SK-N-SH (cell line): ENCODE measurements at regions not wholly inside any gene's neighbourhood (a gene's known extent, or its start where the extent isn't known, plus 50 kb on each side); places are given as distances from the start of the nearest gene placed in this dataset.

Experiments
- CTCF ChIP-seq: fragments of 200-600 bp; sonication (generic); IDR thresholded peaks from 2 replicates; pipeline ENCODE4 v1.6.1; 2017; ENCODE audit warnings: antibody characterized with exemption, mild to moderate bottlenecking, moderate library complexity
- FOXJ3 ChIP-seq: sonication (generic); formaldehyde crosslinking; IDR thresholded peaks from 2 replicates; pipeline ENCODE4 v1.5.1; 2020; ENCODE audit warnings: mild to moderate bottlenecking, missing genetic modification reagents
- FOXM1 ChIP-seq: IDR thresholded peaks from 2 replicates; pipeline ENCODE4 v1.4.0; 2012; ENCODE audit warnings: low read depth, mild to moderate bottlenecking
- NFIC ChIP-seq: IDR thresholded peaks from 2 replicates; pipeline ENCODE4 v1.4.0; 2012; ENCODE audit warnings: borderline replicate concordance
- POLR2AphosphoS5 ChIP-seq: IDR thresholded peaks from 2 replicates; pipeline ENCODE4 v1.6.1; 2012; ENCODE audit warnings: low read depth, low read length
- RAD21 ChIP-seq: IDR thresholded peaks from 2 replicates; pipeline ENCODE4 v1.6.1; 2012; ENCODE audit warnings: mild to moderate bottlenecking, low read length
- RCOR1 ChIP-seq: fragments of 150-350 bp; IDR thresholded peaks from 2 replicates; pipeline ENCODE4 v1.6.1; 2017; ENCODE audit warnings: antibody characterized with exemption, low read length
- TAF1 ChIP-seq: IDR thresholded peaks from 2 replicates; pipeline ENCODE4 v1.6.1; 2012; ENCODE audit warnings: low read depth, mild to moderate bottlenecking, low read length, moderate library complexity, borderline replicate concordance
- ZBTB33 ChIP-seq: IDR thresholded peaks from 2 replicates; pipeline ENCODE4 v1.4.0; 2012; ENCODE audit warnings: low read depth, borderline replicate concordance
- TF ChIP-seq, protein P1 (sequence below): IDR thresholded peaks from 2 replicates; pipeline ENCODE4 v1.6.1; 2012; ENCODE audit warnings: mild to moderate bottlenecking, low read depth, low read length, moderate library complexity

- TF ChIP-seq RAD21 (no peak), CTCF (no peak), POLR2AphosphoS5 (no peak), NFIC (no peak), FOXM1 (no peak), FOXJ3 (CRISPR knock-in tag) (no peak), RCOR1 (no peak), TAF1 (no peak), ZBTB33 (no peak)
- TF ChIP-seq, protein P1, sequence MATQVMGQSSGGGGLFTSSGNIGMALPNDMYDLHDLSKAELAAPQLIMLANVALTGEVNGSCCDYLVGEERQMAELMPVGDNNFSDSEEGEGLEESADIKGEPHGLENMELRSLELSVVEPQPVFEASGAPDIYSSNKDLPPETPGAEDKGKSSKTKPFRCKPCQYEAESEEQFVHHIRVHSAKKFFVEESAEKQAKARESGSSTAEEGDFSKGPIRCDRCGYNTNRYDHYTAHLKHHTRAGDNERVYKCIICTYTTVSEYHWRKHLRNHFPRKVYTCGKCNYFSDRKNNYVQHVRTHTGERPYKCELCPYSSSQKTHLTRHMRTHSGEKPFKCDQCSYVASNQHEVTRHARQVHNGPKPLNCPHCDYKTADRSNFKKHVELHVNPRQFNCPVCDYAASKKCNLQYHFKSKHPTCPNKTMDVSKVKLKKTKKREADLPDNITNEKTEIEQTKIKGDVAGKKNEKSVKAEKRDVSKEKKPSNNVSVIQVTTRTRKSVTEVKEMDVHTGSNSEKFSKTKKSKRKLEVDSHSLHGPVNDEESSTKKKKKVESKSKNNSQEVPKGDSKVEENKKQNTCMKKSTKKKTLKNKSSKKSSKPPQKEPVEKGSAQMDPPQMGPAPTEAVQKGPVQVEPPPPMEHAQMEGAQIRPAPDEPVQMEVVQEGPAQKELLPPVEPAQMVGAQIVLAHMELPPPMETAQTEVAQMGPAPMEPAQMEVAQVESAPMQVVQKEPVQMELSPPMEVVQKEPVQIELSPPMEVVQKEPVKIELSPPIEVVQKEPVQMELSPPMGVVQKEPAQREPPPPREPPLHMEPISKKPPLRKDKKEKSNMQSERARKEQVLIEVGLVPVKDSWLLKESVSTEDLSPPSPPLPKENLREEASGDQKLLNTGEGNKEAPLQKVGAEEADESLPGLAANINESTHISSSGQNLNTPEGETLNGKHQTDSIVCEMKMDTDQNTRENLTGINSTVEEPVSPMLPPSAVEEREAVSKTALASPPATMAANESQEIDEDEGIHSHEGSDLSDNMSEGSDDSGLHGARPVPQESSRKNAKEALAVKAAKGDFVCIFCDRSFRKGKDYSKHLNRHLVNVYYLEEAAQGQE = no peak
Observed at GRCh38 chr1:67632811-67633655, 52.0 kb upstream of the GADD45A start.
